Upper lobe of left lung (tissue), 6 donors: ENCODE measurements at regions not wholly inside any gene's neighbourhood (a gene's known extent, or its start where the extent isn't known, plus 50 kb on each side); places are given as distances from the start of the nearest gene placed in this dataset.

Experiments
- ATAC-seq, 2 donors: fragments of 200-7000 bp; cut with Tn5 transposase; one replicate each; pipeline ENCODE4 v1.9.1; 2022; ENCODE audit warnings: mild to moderate bottlenecking in 2 of 2, moderate library complexity in 2 of 2; ENCODE audit not compliant: low FRiP score in 2 of 2
- DNase-seq, 2 donors: peaks; one replicate each; pipeline ENCODE4 v3.0.0-alpha.2; 2019 to 2020
- H3K27ac ChIP-seq, 4 donors: fragments of 200-600 bp; sonication (generic); one replicate each; pipeline ENCODE4 v1.5.1; 2016 to 2019
- H3K27me3 ChIP-seq, 4 donors: fragments of 200-600 bp; sonication (generic); one replicate each; pipeline ENCODE4 v1.5.1; 2017 to 2019
- H3K36me3 ChIP-seq, 4 donors: fragments of 200-600 bp; sonication (generic); one replicate each; pipeline ENCODE4 v1.5.1; 2016 to 2019
- H3K4me1 ChIP-seq, 4 donors: fragments of 200-600 bp; sonication (generic); one replicate each; pipeline ENCODE4 v1.5.1; 2018 to 2019
- H3K4me3 ChIP-seq, 4 donors: fragments of 200-600 bp; sonication (generic); one replicate each; pipeline ENCODE4 v1.5.1; 2017 to 2019; ENCODE audit warnings: mild to moderate bottlenecking in 2 of 4, moderate library complexity in 1 of 4
- H3K9me3 ChIP-seq, 4 donors: fragments of 200-600 bp; sonication (generic); one replicate each; pipeline ENCODE4 v1.5.1; 2018 to 2019
- EP300 ChIP-seq, 4 donors: sonication (generic); formaldehyde crosslinking; IDR thresholded peaks; one replicate each; pipeline ENCODE4 v1.5.1; 2017; ENCODE audit warnings: antibody characterized with exemption in 4 of 4, control low read depth in 2 of 4
- POLR2A ChIP-seq, 4 donors: fragments of 450-650 bp; IDR thresholded peaks; one replicate each; pipeline ENCODE4 v1.5.1; 2016 to 2017; ENCODE audit warnings: antibody characterized with exemption in 4 of 4, mild to moderate bottlenecking in 2 of 4
- POLR2AphosphoS5 ChIP-seq, 2 donors: sonication (generic); formaldehyde crosslinking; IDR thresholded peaks; one replicate each; pipeline ENCODE4 v1.5.1; 2017; ENCODE audit warnings: antibody characterized with exemption in 2 of 2
- WGBS, 2 donors: methylation state at CpG; one replicate each; pipeline ENCODE4 v1.1.5; 2017 to 2018; 5-methylcytosine and 5-hydroxymethylcytosine counted together
- TF ChIP-seq, protein P1 (sequence below), 6 experiments: fragments of 450-650 bp in 4 of 6; fragments of 200-600 bp in 2 of 6; sonication (generic) in 2 of 6; IDR thresholded peaks; one replicate each; pipeline ENCODE4 v1.5.1; 2016 to 2019; ENCODE audit warnings: antibody characterized with exemption in 6 of 6
- donor health status: DM: no; HTN: no; CAD: no; lungs with moderate emphysema.
- donor health status: DM: no; HTN: yes; CAD: no; lungs with severe emphysema.

DNA sequence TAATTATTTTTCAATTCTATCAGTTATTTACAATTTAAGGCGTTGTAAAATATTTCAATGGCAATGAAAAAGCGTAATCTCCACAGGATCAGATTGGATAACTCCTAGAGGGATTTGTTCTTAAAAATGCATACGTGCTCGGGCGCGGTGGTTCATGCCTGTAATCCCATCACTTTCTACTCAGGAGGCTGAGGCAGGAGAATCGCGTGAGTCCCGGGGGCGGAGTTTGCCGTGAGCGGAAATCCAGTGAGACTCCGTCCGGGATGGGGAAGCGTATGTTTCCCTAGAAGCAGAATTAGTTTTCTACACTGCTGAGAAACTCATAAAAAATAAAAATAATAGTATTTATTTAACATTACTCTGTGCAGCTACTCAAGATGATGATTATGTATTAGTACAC, 917.8 kb upstream of the PCDH20 start:
- WGBS, 2 donors, result 91 to 95% methylated on average over 15 of the region's 15 CpGs

GRCh38 chr13:62331384-62331783, 915.7 kb upstream of the PCDH20 start:
- Histone ChIP-seq H3K27me3 (no peaks in the 10 kb centered on the region), H3K4me1 (no peaks in the 10 kb centered on the region), H3K27ac (no peak overlapping the region), H3K36me3 (no peaks in the 10 kb centered on the region), H3K4me3 (no peak overlapping the region), H3K9me3 (no peaks in the 10 kb centered on the region)
- ATAC-seq (no peak), DNase-seq (no peak)
- TF ChIP-seq POLR2A (IDR thresholded peaks at IDR 0.05) (no peak), POLR2AphosphoS5 (IDR thresholded peaks at IDR 0.05) (no peak), EP300 (IDR thresholded peaks at IDR 0.05) (no peak)
- TF ChIP-seq, protein P1, sequence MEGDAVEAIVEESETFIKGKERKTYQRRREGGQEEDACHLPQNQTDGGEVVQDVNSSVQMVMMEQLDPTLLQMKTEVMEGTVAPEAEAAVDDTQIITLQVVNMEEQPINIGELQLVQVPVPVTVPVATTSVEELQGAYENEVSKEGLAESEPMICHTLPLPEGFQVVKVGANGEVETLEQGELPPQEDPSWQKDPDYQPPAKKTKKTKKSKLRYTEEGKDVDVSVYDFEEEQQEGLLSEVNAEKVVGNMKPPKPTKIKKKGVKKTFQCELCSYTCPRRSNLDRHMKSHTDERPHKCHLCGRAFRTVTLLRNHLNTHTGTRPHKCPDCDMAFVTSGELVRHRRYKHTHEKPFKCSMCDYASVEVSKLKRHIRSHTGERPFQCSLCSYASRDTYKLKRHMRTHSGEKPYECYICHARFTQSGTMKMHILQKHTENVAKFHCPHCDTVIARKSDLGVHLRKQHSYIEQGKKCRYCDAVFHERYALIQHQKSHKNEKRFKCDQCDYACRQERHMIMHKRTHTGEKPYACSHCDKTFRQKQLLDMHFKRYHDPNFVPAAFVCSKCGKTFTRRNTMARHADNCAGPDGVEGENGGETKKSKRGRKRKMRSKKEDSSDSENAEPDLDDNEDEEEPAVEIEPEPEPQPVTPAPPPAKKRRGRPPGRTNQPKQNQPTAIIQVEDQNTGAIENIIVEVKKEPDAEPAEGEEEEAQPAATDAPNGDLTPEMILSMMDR (IDR thresholded peaks at IDR 0.05), result no peak
- WGBS, 2 donors, result 76 to 78% methylated on average over 2 of the region's 2 CpGs

More for the DNA sequence above, 917.8 kb upstream of the PCDH20 start:
- TF ChIP-seq POLR2AphosphoS5 (IDR thresholded peaks at IDR 0.05) (no peak), EP300 (IDR thresholded peaks at IDR 0.05) (no peak), POLR2A (IDR thresholded peaks at IDR 0.05) (no peak)
- TF ChIP-seq, protein P1 (IDR thresholded peaks at IDR 0.05), result no peak
- Histone ChIP-seq H3K9me3 (no peaks in the 10 kb centered on the region), H3K27me3 (no peaks in the 10 kb centered on the region), H3K4me3 (no peak overlapping the region), H3K36me3 (no peaks in the 10 kb centered on the region), H3K4me1 (no peaks in the 10 kb centered on the region), H3K27ac (no peak overlapping the region)
- ATAC-seq (no peak), DNase-seq (peak in 1 of 2 donors; percentile 19)

DNA sequence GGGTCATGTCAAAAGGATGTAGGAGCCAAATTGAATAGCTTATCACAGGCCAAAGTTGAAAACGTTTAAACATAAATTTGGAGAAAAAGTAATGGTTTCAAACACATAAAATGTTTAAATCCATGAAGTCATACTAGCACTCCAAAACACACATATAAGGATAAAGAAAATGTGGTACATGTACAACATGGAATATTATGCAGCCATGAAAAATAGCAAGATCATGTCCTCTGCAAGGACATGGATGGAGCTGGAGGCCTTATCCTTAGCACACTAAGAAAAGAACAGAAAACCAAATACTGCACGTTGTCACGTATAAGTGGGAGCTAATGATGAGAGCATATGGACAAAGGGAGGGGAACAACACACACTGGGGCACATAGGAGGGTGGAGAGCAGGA, 911.7 kb upstream of the PCDH20 start:
- no peaks in the 10 kb centered on the region for H3K36me3 ChIP-seq
- DNase-seq (no peak), ATAC-seq (no peak)
- no peaks in the 10 kb centered on the region for H3K27me3 ChIP-seq
- H3K27ac ChIP-seq, result no peak overlapping the region
- WGBS, 2 donors, result 85 to 92% methylated on average over 3 of the region's 3 CpGs
- no peak overlapping the region for H3K4me3 ChIP-seq
- no peaks in the 10 kb centered on the region for H3K4me1 ChIP-seq
- TF ChIP-seq POLR2AphosphoS5 (IDR thresholded peaks at IDR 0.05), result no peak
- TF ChIP-seq POLR2A (IDR thresholded peaks at IDR 0.05), result no peak
- TF ChIP-seq, protein P1 (IDR thresholded peaks at IDR 0.05), result no peak
- no peak for TF ChIP-seq EP300 (IDR thresholded peaks at IDR 0.05)
- H3K9me3 ChIP-seq, result no peaks in the 10 kb centered on the region

DNA sequence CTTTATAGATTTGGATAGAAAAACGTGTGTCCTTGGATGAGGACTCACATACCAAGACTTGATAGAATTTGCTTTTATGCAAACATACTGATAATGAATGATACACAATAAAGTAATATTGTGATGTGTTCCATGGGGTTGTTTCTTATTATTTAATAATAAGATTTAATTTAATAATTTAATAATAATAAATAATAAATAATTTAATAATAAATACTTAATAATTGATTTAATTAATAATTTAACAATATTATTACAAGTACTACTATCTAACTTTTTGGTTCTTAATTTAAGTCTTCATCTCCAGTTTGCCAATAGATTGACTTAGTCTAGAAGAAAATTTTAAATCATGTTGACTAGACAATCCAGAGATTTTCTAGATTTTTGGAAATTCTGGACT, 909.2 kb upstream of the PCDH20 start:
- 34 to 35% methylated on average over 1 of the region's 1 CpG for WGBS, 2 donors
- Histone ChIP-seq H3K27me3 (no peaks in the 10 kb centered on the region), H3K4me3 (no peak overlapping the region), H3K4me1 (no peaks in the 10 kb centered on the region), H3K9me3 (no peaks in the 10 kb centered on the region), H3K36me3 (no peaks in the 10 kb centered on the region), H3K27ac (no peak overlapping the region)
- ATAC-seq (no peak), DNase-seq (no peak)
- TF ChIP-seq EP300 (IDR thresholded peaks at IDR 0.05) (no peak), POLR2A (IDR thresholded peaks at IDR 0.05) (no peak), POLR2AphosphoS5 (IDR thresholded peaks at IDR 0.05) (no peak)
- TF ChIP-seq, protein P1 (IDR thresholded peaks at IDR 0.05), result no peak

GRCh38 chr13:62321895-62322294, 906.2 kb upstream of the PCDH20 start:
- TF ChIP-seq POLR2A (IDR thresholded peaks at IDR 0.05) (no peak), EP300 (IDR thresholded peaks at IDR 0.05) (no peak), POLR2AphosphoS5 (IDR thresholded peaks at IDR 0.05) (no peak)
- TF ChIP-seq, protein P1 (IDR thresholded peaks at IDR 0.05), result no peak
- H3K27me3 ChIP-seq, result no peaks in the 10 kb centered on the region
- no peaks in the 10 kb centered on the region for H3K9me3 ChIP-seq
- no peak for DNase-seq
- no peak for ATAC-seq
- 71 to 83% methylated on average over 2 of the region's 2 CpGs for WGBS, 2 donors
- no peak overlapping the region for H3K4me3 ChIP-seq
- no peaks in the 10 kb centered on the region for H3K36me3 ChIP-seq
- no peaks in the 10 kb centered on the region for H3K4me1 ChIP-seq
- H3K27ac ChIP-seq, result no peak overlapping the region
